ENCODE measurements at regions not wholly inside any gene's neighbourhood (a gene's known extent, or its start where the extent isn't known, plus 50 kb on each side); places are given as distances from the start of the nearest gene placed in this dataset.

DNA sequence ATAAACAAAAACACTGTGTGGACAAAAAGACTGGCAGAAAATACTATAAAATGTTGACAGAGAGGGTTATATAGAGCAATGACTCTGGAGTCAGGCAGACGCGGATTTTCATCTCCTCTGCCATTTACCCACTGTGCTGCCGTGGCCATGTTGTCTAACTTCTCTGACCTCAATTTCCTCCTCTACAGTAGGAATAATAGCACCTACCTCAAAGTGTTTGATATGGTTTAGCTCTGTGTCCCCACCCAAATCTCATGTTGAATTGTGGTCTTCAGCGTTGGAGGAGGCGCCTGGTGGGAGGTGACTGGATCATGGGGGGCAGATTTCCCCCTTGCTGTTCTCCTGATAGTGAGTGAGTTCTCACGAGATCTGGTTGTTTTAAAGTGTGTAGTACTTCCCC lies 78.2 kb upstream of the CALN1 start (continued):
- TF ChIP-seq, protein P1, sequence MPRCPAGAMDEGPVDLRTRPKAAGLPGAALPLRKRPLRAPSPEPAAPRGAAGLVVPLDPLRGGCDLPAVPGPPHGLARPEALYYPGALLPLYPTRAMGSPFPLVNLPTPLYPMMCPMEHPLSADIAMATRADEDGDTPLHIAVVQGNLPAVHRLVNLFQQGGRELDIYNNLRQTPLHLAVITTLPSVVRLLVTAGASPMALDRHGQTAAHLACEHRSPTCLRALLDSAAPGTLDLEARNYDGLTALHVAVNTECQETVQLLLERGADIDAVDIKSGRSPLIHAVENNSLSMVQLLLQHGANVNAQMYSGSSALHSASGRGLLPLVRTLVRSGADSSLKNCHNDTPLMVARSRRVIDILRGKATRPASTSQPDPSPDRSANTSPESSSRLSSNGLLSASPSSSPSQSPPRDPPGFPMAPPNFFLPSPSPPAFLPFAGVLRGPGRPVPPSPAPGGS (IDR thresholded peaks at IDR 0.05; ENCODE audit: borderline replicate concordance, insufficient read depth, low read depth, low read length, poor library complexity, severe bottlenecking) = no peak
- TF ChIP-seq SMAD1 (IDR thresholded peaks at IDR 0.05; ENCODE audit: low read depth, partially characterized antibody) = no peak

DNA sequence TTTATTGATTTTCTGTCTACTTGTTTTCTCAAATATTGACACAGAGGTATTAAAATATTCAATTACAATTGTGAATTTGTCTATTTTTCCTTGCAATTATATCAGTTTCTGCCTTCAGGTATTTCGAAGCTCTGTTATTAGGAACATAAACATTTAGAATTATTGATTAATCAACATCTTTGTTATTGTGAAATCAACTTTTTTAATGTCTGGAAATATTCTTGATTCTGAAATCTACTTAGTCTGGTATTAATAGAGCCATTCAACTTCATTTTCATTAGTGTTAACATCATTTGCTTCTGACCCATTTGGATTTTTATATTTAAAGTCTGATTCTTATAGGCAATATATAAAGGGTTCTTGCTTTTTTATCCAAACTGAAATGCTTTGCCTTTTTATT lies 69.8 kb upstream of the CALN1 start:
- DNase-seq (ENCODE audit: low read depth, low spot score) = no peak
- no peak overlapping the region for H3K4me3 ChIP-seq
- ChIA-PET RAD21 (ENCODE audit: unreplicated experiment) (no interaction called here), CTCF (no interaction called here), POLR2A (no interaction called here), SMC1A (ENCODE audit: uncharacterized antibody, unreplicated experiment) (no interaction called here)
- H3K9me3 ChIP-seq (replicated peaks; ENCODE audit: control insufficient read depth, insufficient read depth, low read length) = no peaks in the 10 kb centered on the region
- BruUV-seq (replicated peaks) = no TSS peak
- no peaks in the 10 kb centered on the region for H3K79me2 ChIP-seq (ENCODE audit: control insufficient read depth, insufficient read depth, low read length)
- intact Hi-C loops (cut with micrococcal nuclease; ENCODE audit: unreplicated experiment) (no loop called here), in situ Hi-C loops (cut with MboI) (no loop called here)
- H4K20me1 ChIP-seq (ENCODE audit: control insufficient read depth, insufficient read depth) = no peaks in the 10 kb centered on the region
- H3K9ac ChIP-seq (ENCODE audit: control insufficient read depth, insufficient read depth, low read length) = no peak overlapping the region
- H2AFZ ChIP-seq (ENCODE audit: control insufficient read depth, low read depth, low read length) = no peak overlapping the region
- no peak overlapping the region for H3K27ac ChIP-seq (ENCODE audit: control insufficient read depth, insufficient read depth)
- no peaks in the 10 kb centered on the region for H3K36me3 ChIP-seq (ENCODE audit: control insufficient read depth in 2 of 2, insufficient read depth in 2 of 2, low read length in 1 of 2)
- FAIRE-seq = no peak
- no peaks in the 10 kb centered on the region for H3K4me1 ChIP-seq (ENCODE audit: control insufficient read depth, insufficient read depth, low read length)
- no peak overlapping the region for H3K4me2 ChIP-seq (ENCODE audit: control insufficient read depth, insufficient read depth)
- H3K27me3 ChIP-seq (replicated peaks in 1 of 2; ENCODE audit: control insufficient read depth in 2 of 2, insufficient read depth in 2 of 2, low read length in 1 of 2) = no peaks in the 10 kb centered on the region
- ATAC-seq = no peak
- WGBS (ENCODE audit: insufficient coverage, insufficient replicate concordance, low lambda C conversion rate, missing lambda C conversion rate) = 0% methylated on average over 1 of the region's 1 CpG
- no peak for TF ChIP-seq SPI1 (IDR thresholded peaks at IDR 0.05; ENCODE audit: borderline replicate concordance, insufficient read depth, low read depth, low read length)
- TF ChIP-seq EED (IDR thresholded peaks at IDR 0.05; ENCODE audit: low read depth) = no peak
- TF ChIP-seq NR2F1 (conservative IDR thresholded peaks at IDR 0.05) = no peak
- no peak for TF ChIP-seq ZNF384 (IDR thresholded peaks at IDR 0.05; ENCODE audit: borderline replicate concordance, low read depth, low read length)
- no peak for TF ChIP-seq RAD21 (IDR thresholded peaks at IDR 0.05; ENCODE audit: insufficient read depth, low read depth, low read length)
